Cardiac muscle cell (in vitro differentiated cells and primary cell): ENCODE measurements at regions not wholly inside any gene's neighbourhood (a gene's known extent, or its start where the extent isn't known, plus 50 kb on each side); places are given as distances from the start of the nearest gene placed in this dataset.

Experiments
- DNase-seq, 2 donors: peaks; one replicate each; pipeline versions ENCODE4 v3.0.0 to v3.0.0-alpha.2; 2010 to 2017; ENCODE audit warnings: low read depth in 1 of 2, low spot score in 1 of 2
- H3K27ac ChIP-seq: fragments of 200-600 bp; sonication (generic); 2 replicates; pipeline ENCODE4 v1.5.1; 2016
- H3K27me3 ChIP-seq: fragments of 200-600 bp; sonication (generic); 2 replicates; pipeline ENCODE4 v1.6.0; 2016; ENCODE audit warnings: control low read depth
- H3K36me3 ChIP-seq: fragments of 200-600 bp; sonication (generic); 2 replicates; pipeline ENCODE4 v1.5.1; 2016; ENCODE audit warnings: control low read depth
- H3K4me1 ChIP-seq: fragments of 200-600 bp; sonication (generic); 2 replicates; pipeline ENCODE4 v1.8.1; 2017; ENCODE audit warnings: low read depth, mild to moderate bottlenecking, mixed run types
- H3K4me3 ChIP-seq: fragments of 200-600 bp; sonication (generic); 2 replicates; pipeline ENCODE4 v1.5.1; 2016; ENCODE audit warnings: mild to moderate bottlenecking
- H3K9me3 ChIP-seq: fragments of 200-600 bp; sonication (generic); 2 replicates; pipeline ENCODE4 v1.5.1; 2017; ENCODE audit warnings: low read depth, mild to moderate bottlenecking, control low read depth
- TF ChIP-seq, protein P1 (sequence below): IDR thresholded peaks from 2 replicates; pipeline ENCODE4 v1.5.1; 2012; ENCODE audit warnings: low read depth, mild to moderate bottlenecking, low read length

DNA sequence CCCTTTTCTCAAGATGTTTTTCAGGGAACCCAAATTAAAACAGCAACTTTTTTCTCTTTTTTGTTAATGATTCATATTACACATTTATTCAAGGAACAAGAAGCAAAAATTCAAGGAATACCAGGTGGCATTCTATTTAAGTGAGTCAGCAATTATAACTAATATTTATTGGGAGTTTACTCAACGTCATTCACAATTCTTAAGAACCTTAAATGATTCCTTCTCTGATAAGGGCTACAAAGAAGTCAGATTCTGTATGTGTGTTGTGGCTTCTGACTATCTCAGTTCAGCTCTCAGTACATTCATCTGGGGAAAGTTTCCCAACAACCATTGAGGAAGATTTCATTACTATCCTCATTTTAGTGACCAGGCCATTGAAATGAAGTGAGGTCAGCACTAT is 470.7 kb upstream of the AKR1E2 start:
- Histone ChIP-seq H3K36me3 (no peaks in the 10 kb centered on the region), H3K27ac (no peak overlapping the region), H3K4me3 (no peak overlapping the region), H3K9me3 (no peaks in the 10 kb centered on the region), H3K4me1 (peaks cover 5% of the 10 kb centered on the region), H3K27me3 (no peaks in the 10 kb centered on the region)
- DNase-seq: no peak
- TF ChIP-seq, protein P1, sequence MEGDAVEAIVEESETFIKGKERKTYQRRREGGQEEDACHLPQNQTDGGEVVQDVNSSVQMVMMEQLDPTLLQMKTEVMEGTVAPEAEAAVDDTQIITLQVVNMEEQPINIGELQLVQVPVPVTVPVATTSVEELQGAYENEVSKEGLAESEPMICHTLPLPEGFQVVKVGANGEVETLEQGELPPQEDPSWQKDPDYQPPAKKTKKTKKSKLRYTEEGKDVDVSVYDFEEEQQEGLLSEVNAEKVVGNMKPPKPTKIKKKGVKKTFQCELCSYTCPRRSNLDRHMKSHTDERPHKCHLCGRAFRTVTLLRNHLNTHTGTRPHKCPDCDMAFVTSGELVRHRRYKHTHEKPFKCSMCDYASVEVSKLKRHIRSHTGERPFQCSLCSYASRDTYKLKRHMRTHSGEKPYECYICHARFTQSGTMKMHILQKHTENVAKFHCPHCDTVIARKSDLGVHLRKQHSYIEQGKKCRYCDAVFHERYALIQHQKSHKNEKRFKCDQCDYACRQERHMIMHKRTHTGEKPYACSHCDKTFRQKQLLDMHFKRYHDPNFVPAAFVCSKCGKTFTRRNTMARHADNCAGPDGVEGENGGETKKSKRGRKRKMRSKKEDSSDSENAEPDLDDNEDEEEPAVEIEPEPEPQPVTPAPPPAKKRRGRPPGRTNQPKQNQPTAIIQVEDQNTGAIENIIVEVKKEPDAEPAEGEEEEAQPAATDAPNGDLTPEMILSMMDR: no peak

DNA sequence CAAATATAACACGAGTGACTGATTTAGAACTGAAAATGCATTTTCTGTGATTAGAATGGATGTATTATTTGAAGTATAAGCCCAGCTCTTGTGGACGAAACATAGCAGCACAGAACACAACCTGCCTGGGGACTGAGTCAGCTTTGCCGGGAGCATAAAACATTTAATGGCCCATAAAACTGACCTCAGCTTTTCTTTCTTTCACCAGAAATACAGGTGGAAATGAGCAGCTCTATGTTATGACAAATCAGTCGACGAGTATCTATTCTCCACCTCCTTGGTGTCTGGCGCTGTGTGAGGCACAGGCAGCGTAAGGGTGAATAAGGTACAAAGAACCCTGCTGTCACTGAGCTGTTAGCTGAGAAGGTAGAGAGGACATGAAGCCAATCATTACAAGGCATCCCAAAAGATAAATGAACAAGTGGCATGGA is 471.6 kb upstream of the AKR1E2 start:
- Histone ChIP-seq H3K4me1 (peaks cover 5% of the 10 kb centered on the region), H3K9me3 (no peaks in the 10 kb centered on the region), H3K27ac (no peak overlapping the region), H3K27me3 (no peaks in the 10 kb centered on the region), H3K36me3 (no peaks in the 10 kb centered on the region), H3K4me3 (no peak overlapping the region)
- no peak for DNase-seq
- TF ChIP-seq, protein P1: no peak

DNA sequence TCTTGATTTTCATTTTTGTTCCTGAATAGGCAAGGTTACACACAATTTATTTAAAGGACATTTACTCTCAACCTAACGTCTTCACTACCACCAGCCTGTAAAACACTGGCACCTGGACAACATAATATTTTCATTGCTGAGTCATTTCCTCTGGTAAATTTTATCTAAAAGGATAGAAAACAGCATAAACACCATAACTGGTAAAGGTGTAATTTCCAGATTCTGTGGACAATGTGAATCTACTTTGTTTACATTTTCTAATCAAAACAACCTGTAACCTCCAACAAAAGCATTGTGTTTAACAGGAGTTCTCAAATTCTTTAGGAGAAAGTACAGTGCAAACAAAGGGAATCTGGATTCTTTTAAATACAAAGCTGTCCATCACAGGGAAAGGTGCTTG is 472.0 kb upstream of the AKR1E2 start:
- TF ChIP-seq, protein P1: no peak
- Histone ChIP-seq H3K4me3 (no peak overlapping the region), H3K9me3 (no peaks in the 10 kb centered on the region), H3K36me3 (no peaks in the 10 kb centered on the region), H3K27ac (no peak overlapping the region), H3K27me3 (no peaks in the 10 kb centered on the region), H3K4me1 (peaks cover 5% of the 10 kb centered on the region)
- peak in 1 of 2 donors; percentile 64 for DNase-seq

DNA sequence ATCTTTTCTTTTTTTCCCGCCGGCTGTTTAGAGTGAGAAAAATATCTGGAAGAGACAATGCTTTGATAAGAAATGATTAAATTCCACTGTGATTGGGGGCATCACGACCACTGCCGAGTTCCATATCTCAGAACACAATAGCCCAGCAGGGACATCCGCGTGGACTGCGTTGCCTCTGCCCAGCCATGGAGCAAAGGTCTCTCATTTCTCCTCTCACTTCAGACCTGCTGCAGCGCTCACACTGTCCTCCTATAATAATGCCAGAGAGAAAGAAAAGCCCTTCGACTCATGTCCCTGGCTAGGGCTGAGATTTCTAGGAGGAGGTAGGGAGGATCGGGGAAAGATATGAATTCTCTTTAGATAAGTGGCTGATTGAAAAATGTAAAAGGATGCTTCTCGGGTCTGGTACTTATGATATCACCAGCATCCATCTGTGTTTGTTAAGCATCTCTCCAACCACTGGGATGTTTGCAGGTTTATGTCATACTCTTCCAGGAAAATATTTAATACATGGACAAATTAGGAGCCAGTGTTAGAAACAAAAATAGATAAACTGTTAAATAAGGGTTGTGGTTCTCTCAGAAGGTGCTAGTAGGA is 472.9 kb upstream of the AKR1E2 start:
- H3K36me3 ChIP-seq: no peaks in the 10 kb centered on the region
- H3K27ac ChIP-seq: no peak overlapping the region
- no peak for DNase-seq
- H3K27me3 ChIP-seq: no peaks in the 10 kb centered on the region
- TF ChIP-seq, protein P1: no peak
- peaks cover 5% of the 10 kb centered on the region for H3K4me1 ChIP-seq
- no peaks in the 10 kb centered on the region for H3K9me3 ChIP-seq
- no peak overlapping the region for H3K4me3 ChIP-seq

DNA sequence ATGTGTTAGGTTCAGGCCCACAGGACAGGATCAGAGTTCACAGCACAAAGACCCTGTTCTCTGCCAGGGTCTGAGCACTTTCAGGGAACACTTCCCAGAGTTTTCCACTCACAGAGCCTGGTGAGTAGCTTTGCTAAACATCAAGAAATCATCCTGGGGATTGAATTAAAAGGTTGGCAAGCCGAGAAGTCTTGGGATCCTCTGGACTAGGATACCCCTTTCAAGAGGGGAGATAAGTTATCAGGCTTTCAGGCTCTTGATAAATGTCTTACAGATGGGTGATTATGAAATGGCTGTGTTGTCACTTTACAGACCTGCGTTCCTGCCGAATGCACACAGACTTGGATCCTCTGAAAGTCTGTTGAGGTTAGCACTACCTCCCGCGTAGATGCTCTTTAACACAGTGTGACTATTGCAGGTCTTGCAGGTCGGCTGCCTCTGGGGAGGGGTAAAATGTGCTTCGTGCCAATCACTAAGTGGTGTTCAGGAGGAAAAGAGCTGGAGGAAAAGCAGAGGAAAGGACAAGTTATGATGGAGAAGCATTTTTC is 473.5 kb upstream of the AKR1E2 start:
- TF ChIP-seq, protein P1: no peak
- H3K4me3 ChIP-seq: no peak overlapping the region
- H3K27me3 ChIP-seq: no peaks in the 10 kb centered on the region
- H3K9me3 ChIP-seq: no peaks in the 10 kb centered on the region
- no peaks in the 10 kb centered on the region for H3K36me3 ChIP-seq
- H3K27ac ChIP-seq: peak overlapping the region; percentile 35
- H3K4me1 ChIP-seq: peaks cover 5% of the 10 kb centered on the region
- DNase-seq: peak in 1 of 2 donors; percentile 82
